H9 (cell line): ENCODE measurements at regions not wholly inside any gene's neighbourhood (a gene's known extent, or its start where the extent isn't known, plus 50 kb on each side); places are given as distances from the start of the nearest gene placed in this dataset.

Source experiments
- DNase-seq: peaks from one replicate; pipeline ENCODE4 v3.0.0-alpha.2; 2017
- H2AFZ ChIP-seq: one replicate; pipeline ENCODE4 v1.6.1; 2013; ENCODE audit warnings: mild to moderate bottlenecking, low read length, control low read depth, moderate library complexity
- H2AK5ac ChIP-seq: 2 replicates; pipeline ENCODE4 v1.6.1; 2013; ENCODE audit warnings: low read length, control low read depth, mixed read lengths; ENCODE audit not compliant: insufficient read length
- H2BK120ac ChIP-seq: one replicate; pipeline ENCODE4 v1.6.1; 2013; ENCODE audit warnings: low read depth, mild to moderate bottlenecking, low read length, control low read depth, inconsistent platforms; ENCODE audit not compliant: poor library complexity, severe bottlenecking
- H2BK12ac ChIP-seq: 2 replicates; pipeline ENCODE4 v1.6.1; 2013; ENCODE audit warnings: low read length, control low read depth, mixed read lengths, low read depth; ENCODE audit not compliant: insufficient read length
- H2BK15ac ChIP-seq: 2 replicates; pipeline ENCODE4 v1.6.1; 2013; ENCODE audit warnings: low read depth, low read length, control low read depth
- H2BK20ac ChIP-seq: one replicate; pipeline ENCODE4 v1.6.1; 2013; ENCODE audit warnings: low read depth, mild to moderate bottlenecking, low read length, control low read depth, inconsistent platforms; ENCODE audit not compliant: poor library complexity, severe bottlenecking
- H2BK5ac ChIP-seq: 2 replicates; pipeline ENCODE4 v1.6.1; 2013; ENCODE audit warnings: low read length, control low read depth, mixed read lengths; ENCODE audit not compliant: insufficient read length
- H3K14ac ChIP-seq: 2 replicates; pipeline ENCODE4 v1.6.1; 2013; ENCODE audit warnings: low read length, control low read depth; ENCODE audit not compliant: insufficient read depth
- H3K18ac ChIP-seq: 2 replicates; pipeline ENCODE4 v1.6.1; 2013; ENCODE audit warnings: low read depth, mild to moderate bottlenecking, mixed read lengths, low read length, control low read depth; ENCODE audit not compliant: insufficient read length
- H3K23ac ChIP-seq: 2 replicates; pipeline ENCODE4 v1.6.1; 2013; ENCODE audit warnings: low read length, control low read depth, mixed read lengths, low read depth; ENCODE audit not compliant: insufficient read length
- H3K23me2 ChIP-seq: 2 replicates; pipeline ENCODE4 v1.6.1; 2013; ENCODE audit warnings: low read depth, mild to moderate bottlenecking, mixed read lengths, low read length, control low read depth; ENCODE audit not compliant: insufficient read length, poor library complexity, severe bottlenecking
- H3K27ac ChIP-seq: 2 replicates; pipeline ENCODE4 v1.5.1; 2013; ENCODE audit warnings: low read length, control low read depth, mixed read lengths, low read depth; ENCODE audit not compliant: insufficient read length
- H3K27me3 ChIP-seq: 2 replicates; pipeline ENCODE4 v1.6.1; 2013; ENCODE audit warnings: low read length, control low read depth, inconsistent platforms; ENCODE audit not compliant: insufficient read depth
- H3K4ac ChIP-seq: 2 replicates; pipeline ENCODE4 v1.6.1; 2013; ENCODE audit warnings: low read depth, mild to moderate bottlenecking, control low read depth, inconsistent platforms, low read length, moderate library complexity
- H3K4me1 ChIP-seq: 2 replicates; pipeline ENCODE4 v1.6.1; 2013; ENCODE audit warnings: low read length, control low read depth, inconsistent platforms; ENCODE audit not compliant: insufficient read depth
- H3K4me2 ChIP-seq: 2 replicates; pipeline ENCODE4 v1.6.1; 2013; ENCODE audit warnings: low read length, control low read depth, mixed read lengths; ENCODE audit not compliant: insufficient read length, insufficient read depth
- H3K56ac ChIP-seq: 2 replicates; pipeline ENCODE4 v1.6.1; 2013; ENCODE audit warnings: low read depth, mild to moderate bottlenecking, mixed read lengths, low read length, control low read depth; ENCODE audit not compliant: insufficient read length
- H3K79me1 ChIP-seq: 2 replicates; pipeline ENCODE4 v1.6.1; 2013; ENCODE audit warnings: low read depth, mild to moderate bottlenecking, moderate library complexity, low read length, control low read depth, inconsistent platforms; ENCODE audit not compliant: insufficient read depth, poor library complexity, severe bottlenecking
- H3K79me2 ChIP-seq: 2 replicates; pipeline ENCODE4 v1.6.1; 2013; ENCODE audit warnings: low read length, control low read depth, inconsistent platforms; ENCODE audit not compliant: insufficient read depth
- H3K9ac ChIP-seq: 2 replicates; pipeline ENCODE4 v1.6.1; 2013; ENCODE audit warnings: low read length, control low read depth, mixed read lengths; ENCODE audit not compliant: insufficient read length; ENCODE audit errors: extremely low read depth
- H3K9me3 ChIP-seq: one replicate; pipeline ENCODE4 v1.6.1; 2013; ENCODE audit warnings: low read depth, low read length, inconsistent platforms; ENCODE audit not compliant: control insufficient read depth
- H3T11ph ChIP-seq: one replicate; pipeline ENCODE4 v1.6.1; 2013; ENCODE audit warnings: mild to moderate bottlenecking, low read length, control low read depth, inconsistent platforms
- H4K20me1 ChIP-seq: one replicate; pipeline ENCODE4 v1.6.1; 2013; ENCODE audit not compliant: control insufficient read depth, insufficient read length, insufficient read depth
- H4K5ac ChIP-seq: 2 replicates; pipeline ENCODE4 v1.6.1; 2013; ENCODE audit warnings: low read depth, mild to moderate bottlenecking, mixed read lengths, low read length, control low read depth; ENCODE audit not compliant: insufficient read length
- H4K8ac ChIP-seq: replicated peaks from 2 replicates; pipeline ENCODE4 v1.6.1; 2013; ENCODE audit warnings: low read length, control low read depth, mixed read lengths, low read depth; ENCODE audit not compliant: insufficient read length
- H4K91ac ChIP-seq: 2 replicates; pipeline ENCODE4 v1.6.1; 2013; ENCODE audit warnings: low read depth, mild to moderate bottlenecking, moderate library complexity, mixed read lengths, low read length, control low read depth; ENCODE audit not compliant: insufficient read length
- H3K27ac Mint-ChIP-seq, 3 experiments: 2 replicates in 2 of 3; 3 replicates in 1 of 3; pipeline ENCODE4 v1.8.0; 2020 to 2021; ENCODE audit warnings: mixed read lengths in 3 of 3, mild to moderate bottlenecking in 1 of 3, moderate library complexity in 1 of 3
- H3K27me3 Mint-ChIP-seq: 2 replicates; pipeline ENCODE4 v1.8.0; 2021; ENCODE audit warnings: low read depth, mild to moderate bottlenecking, moderate library complexity, mixed read lengths
- H3K36me3 Mint-ChIP-seq, 3 experiments: 2 replicates in 2 of 3; 3 replicates in 1 of 3; pipeline ENCODE4 v1.8.0; 2020 to 2021; ENCODE audit warnings: low read depth in 3 of 3, mixed read lengths in 3 of 3; ENCODE audit not compliant: insufficient read depth in 1 of 3
- H3K4me1 Mint-ChIP-seq, 2 experiments: 2 replicates each; pipeline ENCODE4 v1.8.0; 2020; ENCODE audit warnings: mixed read lengths in 2 of 2
- H3K4me3 Mint-ChIP-seq, 2 experiments: 2 replicates in 1 of 2; 3 replicates in 1 of 2; pipeline ENCODE4 v1.8.0; 2020 to 2021; ENCODE audit warnings: mild to moderate bottlenecking in 2 of 2, mixed read lengths in 2 of 2, moderate library complexity in 1 of 2
- H3K9me3 Mint-ChIP-seq, 2 experiments: 2 replicates in 1 of 2; 3 replicates in 1 of 2; pipeline ENCODE4 v1.8.0; 2020; ENCODE audit warnings: mild to moderate bottlenecking in 2 of 2, mixed read lengths in 2 of 2, moderate library complexity in 1 of 2
- WGBS: extraction: QIAGEN DNeasy Blood & Tissue Kit; methylation state at CpG from one replicate; pipeline ENCODE4 v1.1.7; 2013; ENCODE audit warnings: missing lambda C conversion rate, low lambda C conversion rate, mixed read lengths; ENCODE audit not compliant: insufficient read length; ENCODE audit errors: extremely low coverage; 5-methylcytosine and 5-hydroxymethylcytosine counted together
- TF ChIP-seq, protein P1 (sequence below): fragments of 200-600 bp; sonication (generic); conservative IDR thresholded peaks from 3 replicates; pipeline ENCODE4 v1.8.0; 2021; ENCODE audit warnings: antibody characterized with exemption, mild to moderate bottlenecking

DNA sequence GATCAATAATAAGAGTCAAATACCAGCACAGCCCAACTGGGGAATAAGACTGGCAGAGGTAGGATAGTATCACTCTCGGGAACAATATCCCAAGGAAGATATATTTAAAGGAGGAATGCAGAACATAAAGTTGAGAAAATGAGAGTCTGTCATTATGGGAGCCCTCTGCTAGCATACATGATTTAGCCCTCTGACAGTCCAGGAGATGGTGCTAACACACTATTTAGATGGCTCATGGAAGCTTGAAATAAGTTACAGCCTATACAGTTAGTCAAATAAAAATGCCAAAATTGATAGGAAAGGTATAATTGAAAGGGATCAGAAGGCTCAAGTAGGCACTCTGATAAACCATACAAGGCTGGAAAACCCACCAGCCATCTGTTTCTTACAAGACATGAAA is 201.0 kb upstream of the NEIL3 start:
- no peak overlapping the region for H3K56ac ChIP-seq
- no peak for DNase-seq
- no peaks in the 10 kb centered on the region for H3K79me1 ChIP-seq

More for the DNA sequence above, 201.0 kb upstream of the NEIL3 start:
- Histone ChIP-seq H2BK15ac (no peak overlapping the region), H4K20me1 (no peaks in the 10 kb centered on the region), H3K23ac (no peak overlapping the region), H4K91ac (no peak overlapping the region), H3K9ac (no peak overlapping the region), H4K8ac (no peak overlapping the region), H3K27me3 (no peaks in the 10 kb centered on the region), H3K9me3 (no peaks in the 10 kb centered on the region), H2BK120ac (no peak overlapping the region), H2BK12ac (no peak overlapping the region), H3K79me2 (no peaks in the 10 kb centered on the region), H3K23me2 (no peaks in the 10 kb centered on the region), H3K14ac (no peak overlapping the region), H3K4me1 (no peaks in the 10 kb centered on the region), H2BK5ac (no peak overlapping the region), H4K5ac (no peak overlapping the region), H3K4ac (no peak overlapping the region), H3K4me2 (no peak overlapping the region), H2BK20ac (no peak overlapping the region), H3K27ac (no peak overlapping the region), H3K18ac (no peak overlapping the region), H2AK5ac (no peak overlapping the region), H2AFZ (no peak overlapping the region), H3T11ph (no peak overlapping the region)
- H3K4me3 Mint-ChIP-seq: no peak overlapping the region
- no peaks in the 10 kb centered on the region for H3K4me1 Mint-ChIP-seq
- peaks cover 0 to 7% (median 3%) of the 10 kb centered on the region in 3 experiments; a peak in 2 of 7 replicates for H3K36me3 Mint-ChIP-seq
- peaks cover 4 to 8% of the 10 kb centered on the region in 2 experiments; a peak in 3 of 5 replicates for H3K9me3 Mint-ChIP-seq
- no peaks in the 10 kb centered on the region for H3K27me3 Mint-ChIP-seq
- WGBS: no CpG with 5 or more reads among the region's 1 CpG
- TF ChIP-seq, protein P1, sequence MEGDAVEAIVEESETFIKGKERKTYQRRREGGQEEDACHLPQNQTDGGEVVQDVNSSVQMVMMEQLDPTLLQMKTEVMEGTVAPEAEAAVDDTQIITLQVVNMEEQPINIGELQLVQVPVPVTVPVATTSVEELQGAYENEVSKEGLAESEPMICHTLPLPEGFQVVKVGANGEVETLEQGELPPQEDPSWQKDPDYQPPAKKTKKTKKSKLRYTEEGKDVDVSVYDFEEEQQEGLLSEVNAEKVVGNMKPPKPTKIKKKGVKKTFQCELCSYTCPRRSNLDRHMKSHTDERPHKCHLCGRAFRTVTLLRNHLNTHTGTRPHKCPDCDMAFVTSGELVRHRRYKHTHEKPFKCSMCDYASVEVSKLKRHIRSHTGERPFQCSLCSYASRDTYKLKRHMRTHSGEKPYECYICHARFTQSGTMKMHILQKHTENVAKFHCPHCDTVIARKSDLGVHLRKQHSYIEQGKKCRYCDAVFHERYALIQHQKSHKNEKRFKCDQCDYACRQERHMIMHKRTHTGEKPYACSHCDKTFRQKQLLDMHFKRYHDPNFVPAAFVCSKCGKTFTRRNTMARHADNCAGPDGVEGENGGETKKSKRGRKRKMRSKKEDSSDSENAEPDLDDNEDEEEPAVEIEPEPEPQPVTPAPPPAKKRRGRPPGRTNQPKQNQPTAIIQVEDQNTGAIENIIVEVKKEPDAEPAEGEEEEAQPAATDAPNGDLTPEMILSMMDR: peak; percentile 39
- H3K27ac Mint-ChIP-seq: no peak overlapping the region
